ENCODE measurements at regions not wholly inside any gene's neighbourhood (a gene's known extent, or its start where the extent isn't known, plus 50 kb on each side); places are given as distances from the start of the nearest gene placed in this dataset.

DNA sequence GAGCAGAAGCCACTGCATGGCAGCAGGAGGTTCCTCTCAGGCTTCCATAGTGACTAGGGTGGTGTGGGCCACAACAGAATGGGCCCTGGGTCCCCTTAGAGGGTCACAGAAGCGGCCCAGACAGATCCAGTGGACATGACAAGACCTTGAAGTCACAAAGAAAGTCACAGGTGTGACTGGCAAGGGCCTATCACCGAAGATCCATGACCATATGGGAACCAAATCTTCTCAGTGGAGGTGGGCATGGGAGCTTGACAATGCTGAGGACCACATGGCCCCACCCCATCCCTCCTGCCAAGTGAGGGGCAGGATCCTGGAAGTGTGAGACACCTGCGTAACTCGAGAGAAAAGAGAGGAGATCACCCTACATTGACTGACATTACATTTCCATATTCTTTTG lies 332.4 kb downstream of the MSX2 start:
- Histone ChIP-seq H3K79me2 (ENCODE audit: insufficient read depth) (no peaks in the 10 kb centered on the region), H3K36me3 (replicated peaks in 1 of 2; ENCODE audit: control insufficient read depth in 1 of 2, insufficient read depth in 2 of 2, low read length in 1 of 2) (no peaks in the 10 kb centered on the region), H3K9me2 (no peaks in the 10 kb centered on the region), H4K20me1 (ENCODE audit: insufficient read depth) (no peaks in the 10 kb centered on the region), H3K9ac (no peak overlapping the region), H3K27me3 (ENCODE audit: insufficient read depth) (no peaks in the 10 kb centered on the region), H3K27ac (ENCODE audit: low read depth in 2 of 2, low read length in 1 of 2) (no peak overlapping the region), H3K9me3 (no peaks in the 10 kb centered on the region), H3K4me2 (no peak overlapping the region), H3K4me1 (ENCODE audit: control insufficient read depth in 1 of 2, insufficient read depth in 2 of 2, low read depth in 1 of 2, low read length in 1 of 2) (peaks cover 0 to 2% of the 10 kb centered on the region in 2 experiments; a peak in 1 of 4 replicates), H3K4me3 (ENCODE audit: low read depth in 2 of 2, low read length in 1 of 2) (no peak overlapping the region), H2AFZ (ENCODE audit: low read depth) (no peak overlapping the region), H3F3A (replicated peaks; ENCODE audit: insufficient read depth) (no peaks in the 10 kb centered on the region)
- no peak for DNase-seq
- ChIA-PET POLR2A (no interaction called here), CTCF (no interaction called here)
- WGBS (ENCODE audit: low lambda C conversion rate) = 22% methylated on average over 4 of the region's 4 CpGs
- TF ChIP-seq FOXJ3 (CRISPR knock-in tag; IDR thresholded peaks at IDR 0.05) = no peak
- no peak for TF ChIP-seq PBX3 (IDR thresholded peaks at IDR 0.05)

DNA sequence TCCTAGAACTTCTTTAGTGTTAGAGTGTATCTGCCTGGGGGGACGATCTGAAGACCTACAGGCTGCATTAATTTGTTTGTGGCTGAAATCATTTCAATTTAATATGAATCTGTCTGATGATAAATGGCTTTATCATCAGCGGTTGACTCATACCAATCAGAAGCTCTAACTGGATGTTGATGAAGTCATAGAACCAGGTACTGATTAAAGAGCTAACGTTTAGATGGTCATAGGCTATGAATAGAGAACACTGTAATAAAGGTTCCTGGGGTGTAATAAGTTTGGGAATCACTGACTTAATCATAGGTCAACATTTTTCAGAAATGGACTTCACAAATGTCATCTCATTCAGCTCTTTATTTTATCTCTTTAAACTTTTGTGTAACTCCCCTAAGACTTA lies 329.9 kb downstream of the MSX2 start:
- Histone ChIP-seq H3F3A (replicated peaks; ENCODE audit: insufficient read depth) (no peaks in the 10 kb centered on the region), H3K27ac (ENCODE audit: low read depth in 2 of 2, low read length in 1 of 2) (no peak overlapping the region), H3K4me2 (no peak overlapping the region), H3K36me3 (replicated peaks in 1 of 2; ENCODE audit: control insufficient read depth in 1 of 2, insufficient read depth in 2 of 2, low read length in 1 of 2) (no peaks in the 10 kb centered on the region), H3K27me3 (ENCODE audit: insufficient read depth) (no peaks in the 10 kb centered on the region), H3K4me3 (ENCODE audit: low read depth in 2 of 2, low read length in 1 of 2) (no peak overlapping the region), H2AFZ (ENCODE audit: low read depth) (no peak overlapping the region), H3K9me2 (no peaks in the 10 kb centered on the region), H3K9ac (no peak overlapping the region), H3K9me3 (no peaks in the 10 kb centered on the region), H4K20me1 (ENCODE audit: insufficient read depth) (no peaks in the 10 kb centered on the region), H3K79me2 (ENCODE audit: insufficient read depth) (no peaks in the 10 kb centered on the region), H3K4me1 (ENCODE audit: control insufficient read depth in 1 of 2, insufficient read depth in 2 of 2, low read depth in 1 of 2, low read length in 1 of 2) (no peaks in the 10 kb centered on the region)
- no peak for DNase-seq
- WGBS (ENCODE audit: low lambda C conversion rate) = 6% methylated on average over 3 of the region's 3 CpGs
- ChIA-PET CTCF (interaction anchor here (0.6 kb wide), 1 partner anchor 212 kb away, joined by 3 read pairs; no protein-coding TSS in a partner anchor), POLR2A (no interaction called here)
- TF ChIP-seq RCOR1 (IDR thresholded peaks at IDR 0.05; ENCODE audit: low read length) = no peak
- TF ChIP-seq SMC3 (IDR thresholded peaks at IDR 0.05; ENCODE audit: low read depth, low read length) = no peak
- no peak for TF ChIP-seq SIN3A (IDR thresholded peaks at IDR 0.05; ENCODE audit: borderline replicate concordance, low read depth, low read length)
- TF ChIP-seq MEF2A (IDR thresholded peaks at IDR 0.05; ENCODE audit: borderline replicate concordance, low read depth) = no peak

DNA sequence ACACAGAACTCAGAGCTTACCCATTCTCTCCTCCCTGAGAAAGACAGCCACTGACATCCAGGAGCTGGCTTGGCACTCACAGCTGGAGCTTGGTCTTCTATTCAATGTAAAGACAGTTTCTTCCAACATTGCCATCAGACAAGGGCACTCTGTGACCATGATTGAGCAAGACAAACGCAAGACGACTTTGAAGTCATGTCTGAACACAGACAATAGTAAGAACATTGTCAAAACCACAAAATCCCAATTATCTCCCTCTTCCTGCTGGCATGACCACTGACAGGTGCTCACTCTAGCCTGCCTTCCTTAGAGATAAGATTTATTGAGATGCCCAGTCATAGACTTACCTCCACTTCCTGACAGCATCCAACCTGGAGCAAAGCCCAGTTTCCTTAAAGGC lies 328.0 kb downstream of the MSX2 start:
- ChIA-PET CTCF (interaction anchor here (0.9 kb wide), 1 partner anchor 101 kb away, joined by 3 read pairs; no protein-coding TSS in a partner anchor), POLR2A (no interaction called here)

More for the DNA sequence above, 328.0 kb downstream of the MSX2 start:
- no peaks in the 10 kb centered on the region for H3K9me2 ChIP-seq
- no peaks in the 10 kb centered on the region for H3K36me3 ChIP-seq (replicated peaks in 1 of 2; ENCODE audit: control insufficient read depth in 1 of 2, insufficient read depth in 2 of 2, low read length in 1 of 2)
- no peak for TF ChIP-seq TCF12 (IDR thresholded peaks at IDR 0.05)
- TF ChIP-seq FOXJ3 (CRISPR knock-in tag; IDR thresholded peaks at IDR 0.05) = no peak
- TF ChIP-seq, protein P1, sequence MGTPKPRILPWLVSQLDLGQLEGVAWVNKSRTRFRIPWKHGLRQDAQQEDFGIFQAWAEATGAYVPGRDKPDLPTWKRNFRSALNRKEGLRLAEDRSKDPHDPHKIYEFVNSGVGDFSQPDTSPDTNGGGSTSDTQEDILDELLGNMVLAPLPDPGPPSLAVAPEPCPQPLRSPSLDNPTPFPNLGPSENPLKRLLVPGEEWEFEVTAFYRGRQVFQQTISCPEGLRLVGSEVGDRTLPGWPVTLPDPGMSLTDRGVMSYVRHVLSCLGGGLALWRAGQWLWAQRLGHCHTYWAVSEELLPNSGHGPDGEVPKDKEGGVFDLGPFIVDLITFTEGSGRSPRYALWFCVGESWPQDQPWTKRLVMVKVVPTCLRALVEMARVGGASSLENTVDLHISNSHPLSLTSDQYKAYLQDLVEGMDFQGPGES (IDR thresholded peaks at IDR 0.05; ENCODE audit: low read depth, low read length) = no peak
- TF ChIP-seq RAD21 (IDR thresholded peaks at IDR 0.05; ENCODE audit: low read length) = no peak
- no peak for TF ChIP-seq FOSL2 (IDR thresholded peaks at IDR 0.05; ENCODE audit: borderline replicate concordance, low read depth)
- H3K4me1 ChIP-seq (ENCODE audit: control insufficient read depth in 1 of 2, insufficient read depth in 2 of 2, low read depth in 1 of 2, low read length in 1 of 2) = no peaks in the 10 kb centered on the region
- H3K9me3 ChIP-seq = no peaks in the 10 kb centered on the region
- H3F3A ChIP-seq (replicated peaks; ENCODE audit: insufficient read depth) = no peaks in the 10 kb centered on the region
- H3K27ac ChIP-seq (ENCODE audit: low read depth in 2 of 2, low read length in 1 of 2) = no peak overlapping the region
- H2AFZ ChIP-seq (ENCODE audit: low read depth) = no peak overlapping the region
- H3K4me3 ChIP-seq (ENCODE audit: low read depth in 2 of 2, low read length in 1 of 2) = no peak overlapping the region
- WGBS (ENCODE audit: low lambda C conversion rate) = 0% methylated on average over 2 of the region's 2 CpGs
- no peak overlapping the region for H3K4me2 ChIP-seq
- no peaks in the 10 kb centered on the region for H3K27me3 ChIP-seq (ENCODE audit: insufficient read depth)
- H3K9ac ChIP-seq = no peak overlapping the region
- no peaks in the 10 kb centered on the region for H3K79me2 ChIP-seq (ENCODE audit: insufficient read depth)
- no peak for DNase-seq
- H4K20me1 ChIP-seq (ENCODE audit: insufficient read depth) = no peaks in the 10 kb centered on the region

Data from SK-N-SH (cell line).